ENCODE measurements at regions not wholly inside any gene's neighbourhood (a gene's known extent, or its start where the extent isn't known, plus 50 kb on each side); places are given as distances from the start of the nearest gene placed in this dataset.

DNA sequence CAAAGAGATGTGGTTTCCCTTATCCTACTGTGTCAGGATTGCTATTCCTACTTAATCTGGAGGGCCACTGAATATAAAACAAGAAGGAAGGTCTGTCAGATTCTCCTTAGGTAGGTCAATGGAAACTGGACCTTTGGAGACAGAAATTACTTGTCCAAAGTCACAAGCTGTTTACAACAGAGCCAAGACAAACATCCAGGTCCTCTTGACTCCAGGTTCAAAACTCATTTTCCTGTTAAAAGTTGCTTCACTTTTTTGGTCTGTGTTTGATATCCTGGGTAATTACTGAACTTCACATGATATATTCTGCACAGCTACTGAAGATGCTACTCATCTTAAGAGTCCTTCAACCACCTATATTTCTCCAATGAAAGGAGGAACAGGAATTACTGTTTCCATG is 81.2 kb upstream of the ARHGAP32 start:
- no peaks in the 10 kb centered on the region for H3K36me3 ChIP-seq (ENCODE audit: control insufficient read depth in 1 of 2, insufficient read depth in 2 of 2, low read length in 2 of 2)
- no peak for DNase-seq
- no peak overlapping the region for H2BK5ac ChIP-seq (ENCODE audit: low read depth, low read length, poor library complexity)
- H3K23ac ChIP-seq (ENCODE audit: low read length): no peak overlapping the region
- H3K4me2 ChIP-seq (ENCODE audit: low read length): no peak overlapping the region
- H3K4me3 ChIP-seq (ENCODE audit: low read depth, low read length): no peak overlapping the region
- no peak overlapping the region for H3K18ac ChIP-seq (ENCODE audit: low read length)
- H3K14ac ChIP-seq (ENCODE audit: low read length): no peak overlapping the region
- no peak overlapping the region for H3K9ac ChIP-seq (ENCODE audit: low read length)
- H3K79me2 ChIP-seq (ENCODE audit: control insufficient read depth, insufficient read depth, low read length, poor library complexity): no peaks in the 10 kb centered on the region
- H3K27me3 ChIP-seq (ENCODE audit: insufficient read depth, low read length): no peaks in the 10 kb centered on the region
- H4K12ac ChIP-seq (ENCODE audit: low read depth, low read length): no peak overlapping the region
- no peak overlapping the region for H4K91ac ChIP-seq (ENCODE audit: low read depth, low read length)
- no peak overlapping the region for H2AK5ac ChIP-seq (ENCODE audit: low read length)
- H3K4ac ChIP-seq (ENCODE audit: low read depth, low read length): no peak overlapping the region
- H4K8ac ChIP-seq (ENCODE audit: low read depth, low read length): no peak overlapping the region
- peaks cover 0 to 2% of the 10 kb centered on the region in 2 experiments for H3K4me1 ChIP-seq (ENCODE audit: control insufficient read depth in 1 of 2, insufficient read depth in 2 of 2, low read length in 2 of 2)
- no peak overlapping the region for H2BK120ac ChIP-seq (ENCODE audit: insufficient read depth, low read length, poor library complexity)
- no peak overlapping the region for H2AFZ ChIP-seq (ENCODE audit: insufficient read depth, low read length, poor library complexity)
- H3K9me3 ChIP-seq (ENCODE audit: insufficient read depth, low read depth, low read length): no peaks in the 10 kb centered on the region
- H3K79me1 ChIP-seq (ENCODE audit: low read length): no peaks in the 10 kb centered on the region
- no peak overlapping the region for H3K27ac ChIP-seq (ENCODE audit: low read depth, low read length)
- H2BK12ac ChIP-seq (ENCODE audit: low read length): no peak overlapping the region

DNA sequence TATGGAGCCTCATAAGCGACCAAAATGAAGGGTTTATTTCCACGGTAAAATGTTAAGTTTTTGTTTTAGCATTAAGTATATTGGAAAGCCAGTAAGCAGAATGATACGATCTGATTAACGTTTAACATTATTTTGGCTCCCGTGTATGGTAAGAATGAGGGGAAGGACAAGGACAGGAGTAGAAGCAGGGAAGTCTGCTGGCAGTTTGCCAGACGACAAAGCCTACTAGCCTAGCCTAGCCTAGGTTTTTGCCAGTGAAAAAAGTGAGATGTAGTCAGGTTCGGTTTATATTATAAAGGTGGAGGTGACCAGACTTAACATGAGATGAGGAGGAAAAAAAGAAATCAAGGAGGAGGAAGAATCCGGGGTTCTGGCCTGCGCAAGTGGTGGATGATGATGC is 78.9 kb upstream of the ARHGAP32 start:
- H3K36me3 ChIP-seq (ENCODE audit: control insufficient read depth in 1 of 2, insufficient read depth in 2 of 2, low read length in 2 of 2): peaks cover 3% of the 10 kb centered on the region in 2 experiments
- no peak overlapping the region for H3K23ac ChIP-seq (ENCODE audit: low read length)
- WGBS (ENCODE audit: extremely low coverage, insufficient coverage, insufficient read length): no CpG with 5 or more reads among the region's 9 CpGs
- H3K18ac ChIP-seq (ENCODE audit: low read length): no peak overlapping the region
- no peak overlapping the region for H2AK5ac ChIP-seq (ENCODE audit: low read length)
- H4K8ac ChIP-seq (ENCODE audit: low read depth, low read length): no peak overlapping the region
- no peak overlapping the region for H3K4me2 ChIP-seq (ENCODE audit: low read length)
- H3K9me3 ChIP-seq (ENCODE audit: insufficient read depth, low read depth, low read length): no peaks in the 10 kb centered on the region
- no peaks in the 10 kb centered on the region for H3K4me1 ChIP-seq (ENCODE audit: control insufficient read depth in 1 of 2, insufficient read depth in 2 of 2, low read length in 2 of 2)
- H2BK12ac ChIP-seq (ENCODE audit: low read length): no peak overlapping the region
- H4K12ac ChIP-seq (ENCODE audit: low read depth, low read length): no peak overlapping the region
- no peaks in the 10 kb centered on the region for H3K79me1 ChIP-seq (ENCODE audit: low read length)
- no peak overlapping the region for H2BK120ac ChIP-seq (ENCODE audit: insufficient read depth, low read length, poor library complexity)
- no peak overlapping the region for H3K14ac ChIP-seq (ENCODE audit: low read length)
- H3K27me3 ChIP-seq (ENCODE audit: insufficient read depth, low read length): no peaks in the 10 kb centered on the region
- H3K9ac ChIP-seq (ENCODE audit: low read length): no peak overlapping the region
- H3K79me2 ChIP-seq (ENCODE audit: control insufficient read depth, insufficient read depth, low read length, poor library complexity): no peaks in the 10 kb centered on the region
- H3K4ac ChIP-seq (ENCODE audit: low read depth, low read length): no peak overlapping the region
- no peak overlapping the region for H3K27ac ChIP-seq (ENCODE audit: low read depth, low read length)
- H4K91ac ChIP-seq (ENCODE audit: low read depth, low read length): no peak overlapping the region
- no peak for DNase-seq
- no peak overlapping the region for H2BK5ac ChIP-seq (ENCODE audit: low read depth, low read length, poor library complexity)
- no peak overlapping the region for H3K4me3 ChIP-seq (ENCODE audit: low read depth, low read length)
- no peak overlapping the region for H2AFZ ChIP-seq (ENCODE audit: insufficient read depth, low read length, poor library complexity)

DNA sequence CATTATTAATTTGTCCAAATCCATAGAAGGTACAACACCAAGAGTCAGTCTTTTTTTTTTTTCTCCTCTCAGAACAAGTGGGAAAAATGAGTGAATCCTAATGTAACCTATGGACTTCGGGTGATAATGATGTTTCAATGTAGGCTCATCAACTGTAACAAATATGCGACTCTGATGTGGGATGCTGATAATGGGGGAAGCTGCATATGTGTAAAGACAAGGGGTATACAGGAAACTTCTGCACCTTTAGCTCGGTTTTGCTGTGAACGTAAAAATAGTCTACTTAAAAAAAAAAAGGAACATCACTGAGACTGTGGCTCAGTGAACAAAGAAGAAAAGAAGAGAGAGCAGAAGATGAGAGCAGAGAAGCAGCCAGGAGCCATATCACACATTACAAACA is 78.3 kb upstream of the ARHGAP32 start:
- no peak overlapping the region for H2BK12ac ChIP-seq (ENCODE audit: low read length)
- no peak overlapping the region for H3K4me3 ChIP-seq (ENCODE audit: low read depth, low read length)
- no peak overlapping the region for H3K18ac ChIP-seq (ENCODE audit: low read length)
- H3K23ac ChIP-seq (ENCODE audit: low read length): no peak overlapping the region
- no peaks in the 10 kb centered on the region for H3K9me3 ChIP-seq (ENCODE audit: insufficient read depth, low read depth, low read length)
- H4K12ac ChIP-seq (ENCODE audit: low read depth, low read length): no peak overlapping the region
- no peaks in the 10 kb centered on the region for H3K79me1 ChIP-seq (ENCODE audit: low read length)
- H2BK120ac ChIP-seq (ENCODE audit: insufficient read depth, low read length, poor library complexity): no peak overlapping the region
- H2AFZ ChIP-seq (ENCODE audit: insufficient read depth, low read length, poor library complexity): no peak overlapping the region
- H4K8ac ChIP-seq (ENCODE audit: low read depth, low read length): no peak overlapping the region
- no peak overlapping the region for H3K4ac ChIP-seq (ENCODE audit: low read depth, low read length)
- H3K4me1 ChIP-seq (ENCODE audit: control insufficient read depth in 1 of 2, insufficient read depth in 2 of 2, low read length in 2 of 2): no peaks in the 10 kb centered on the region
- H3K79me2 ChIP-seq (ENCODE audit: control insufficient read depth, insufficient read depth, low read length, poor library complexity): no peaks in the 10 kb centered on the region
- H3K4me2 ChIP-seq (ENCODE audit: low read length): no peak overlapping the region
- H2AK5ac ChIP-seq (ENCODE audit: low read length): no peak overlapping the region
- H3K27me3 ChIP-seq (ENCODE audit: insufficient read depth, low read length): no peaks in the 10 kb centered on the region
- H3K36me3 ChIP-seq (ENCODE audit: control insufficient read depth in 1 of 2, insufficient read depth in 2 of 2, low read length in 2 of 2): peaks cover 3% of the 10 kb centered on the region in 2 experiments
- H3K9ac ChIP-seq (ENCODE audit: low read length): no peak overlapping the region
- H3K27ac ChIP-seq (ENCODE audit: low read depth, low read length): no peak overlapping the region
- H2BK5ac ChIP-seq (ENCODE audit: low read depth, low read length, poor library complexity): no peak overlapping the region
- H4K91ac ChIP-seq (ENCODE audit: low read depth, low read length): no peak overlapping the region
- WGBS (ENCODE audit: extremely low coverage, insufficient coverage, insufficient read length): no CpG with 5 or more reads among the region's 4 CpGs
- no peak overlapping the region for H3K14ac ChIP-seq (ENCODE audit: low read length)
- no peak for DNase-seq

DNA sequence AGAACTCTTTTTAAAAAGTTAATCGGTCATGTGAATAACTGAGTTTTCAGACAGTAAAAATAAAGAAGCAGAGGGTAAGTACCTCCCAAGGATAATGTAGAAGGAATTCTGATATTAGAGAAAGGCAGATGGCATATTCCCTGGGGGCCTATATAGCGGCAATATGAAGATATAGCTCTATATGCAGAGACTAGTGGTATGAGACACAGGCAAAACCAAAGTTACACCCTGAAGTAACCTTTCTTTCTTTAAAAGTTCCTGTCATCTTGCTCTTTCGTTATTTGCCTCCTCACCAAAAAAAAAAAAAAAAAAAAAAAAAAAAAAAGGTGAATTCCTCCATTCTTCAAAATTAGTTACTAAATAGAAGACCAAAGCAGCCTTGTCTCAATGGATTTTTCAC is 76.2 kb upstream of the ARHGAP32 start:
- H3K27me3 ChIP-seq (ENCODE audit: insufficient read depth, low read length): no peaks in the 10 kb centered on the region
- H3K4me3 ChIP-seq (ENCODE audit: low read depth, low read length): no peak overlapping the region
- no peak overlapping the region for H4K12ac ChIP-seq (ENCODE audit: low read depth, low read length)
- peaks cover 3% of the 10 kb centered on the region in 2 experiments for H3K36me3 ChIP-seq (ENCODE audit: control insufficient read depth in 1 of 2, insufficient read depth in 2 of 2, low read length in 2 of 2)
- no peak for DNase-seq
- H2BK5ac ChIP-seq (ENCODE audit: low read depth, low read length, poor library complexity): no peak overlapping the region
- H3K79me1 ChIP-seq (ENCODE audit: low read length): no peaks in the 10 kb centered on the region
- no peaks in the 10 kb centered on the region for H3K79me2 ChIP-seq (ENCODE audit: control insufficient read depth, insufficient read depth, low read length, poor library complexity)
- H2BK120ac ChIP-seq (ENCODE audit: insufficient read depth, low read length, poor library complexity): no peak overlapping the region
- H3K23ac ChIP-seq (ENCODE audit: low read length): no peak overlapping the region
- H2AK5ac ChIP-seq (ENCODE audit: low read length): no peak overlapping the region
- no peak overlapping the region for H3K9ac ChIP-seq (ENCODE audit: low read length)
- H2BK12ac ChIP-seq (ENCODE audit: low read length): no peak overlapping the region
- no peak overlapping the region for H3K14ac ChIP-seq (ENCODE audit: low read length)
- no peaks in the 10 kb centered on the region for H3K4me1 ChIP-seq (ENCODE audit: control insufficient read depth in 1 of 2, insufficient read depth in 2 of 2, low read length in 2 of 2)
- H4K91ac ChIP-seq (ENCODE audit: low read depth, low read length): no peak overlapping the region
- H3K27ac ChIP-seq (ENCODE audit: low read depth, low read length): no peak overlapping the region
- H3K9me3 ChIP-seq (ENCODE audit: insufficient read depth, low read depth, low read length): no peaks in the 10 kb centered on the region
- H4K8ac ChIP-seq (ENCODE audit: low read depth, low read length): no peak overlapping the region
- H3K4ac ChIP-seq (ENCODE audit: low read depth, low read length): no peak overlapping the region
- no peak overlapping the region for H3K4me2 ChIP-seq (ENCODE audit: low read length)
- WGBS (ENCODE audit: extremely low coverage, insufficient coverage, insufficient read length): no CpG with 5 or more reads among the region's 3 CpGs
- no peak overlapping the region for H3K18ac ChIP-seq (ENCODE audit: low read length)
- H2AFZ ChIP-seq (ENCODE audit: insufficient read depth, low read length, poor library complexity): no peak overlapping the region
